HepG2 (cell line): ENCODE measurements at regions not wholly inside any gene's neighbourhood (a gene's known extent, or its start where the extent isn't known, plus 50 kb on each side); places are given as distances from the start of the nearest gene placed in this dataset.

Experiments used
- ATAC-seq: fragments of 200-7000 bp; cut with Tn5 transposase; 3 replicates; pipeline ENCODE4 v1.9.1; 2020; ENCODE audit warnings: mild to moderate bottlenecking, moderate library complexity
- BruUV-seq: library from RNA; stranded (reverse); fragments of 400-500 nt; replicated peaks from 2 replicates; lab custom pipeline; 2021; lab: Mats Ljungman, UMichigan
- CTCF ChIA-PET: fragments of 300-600 bp; formaldehyde crosslinking; extraction: SDS; loops from one replicate; lab custom pipeline; 2021; ENCODE audit warnings: low total read pairs, inconsistent platforms, low intra/inter-chr PET ratio; lab: Yijun Ruan, JAX
- POLR2A ChIA-PET: fragments of 350-600 bp; sonication (Branson Sonifier 250); formaldehyde crosslinking; loops from one replicate; lab custom pipeline; 2020; ENCODE audit warnings: antibody characterized with exemption, inconsistent platforms; lab: Yijun Ruan, JAX
- DNase-seq: peaks from one replicate; pipeline ENCODE4 v3.0.0-alpha.2; 2015; ENCODE audit warnings: low spot score
- FAIRE-seq: peaks from 3 replicates; lab custom pipeline; 2011; peaks lifted over from hg19 to GRCh38; lab: Jason Lieb, UNC
- H2AFZ ChIP-seq: one replicate; pipeline ENCODE4 v1.6.1; 2011; ENCODE audit warnings: low read length, inconsistent platforms
- H3K27ac ChIP-seq: fragments of 300-600 bp; 3 replicates; pipeline ENCODE4 v1.8.0; 2011; ENCODE audit warnings: mixed run types, mild to moderate bottlenecking, mixed read lengths, low read length, inconsistent platforms; ENCODE audit not compliant: insufficient read depth; ENCODE audit errors: extremely low read length
- H3K27me3 ChIP-seq, 2 experiments: fragments of 200-600 bp in 1 of 2; 2 replicates in 1 of 2; 3 replicates in 1 of 2; pipeline versions ENCODE4 v1.6.0 to v1.8.0; 2011; ENCODE audit warnings: low read length in 2 of 2, mild to moderate bottlenecking in 2 of 2, moderate library complexity in 2 of 2, inconsistent platforms in 1 of 2; ENCODE audit not compliant: insufficient read depth in 2 of 2, control insufficient read depth in 1 of 2
- H3K36me3 ChIP-seq, 2 experiments: fragments of 200-600 bp in 1 of 2; replicated peaks in 1 of 2; 2 replicates in 1 of 2; 3 replicates in 1 of 2; pipeline versions ENCODE4 v1.5.1 to v1.8.0; 2011; ENCODE audit warnings: low read length in 2 of 2, inconsistent platforms in 1 of 2; ENCODE audit not compliant: insufficient read depth in 2 of 2, control insufficient read depth in 1 of 2
- H3K4me1 ChIP-seq: 2 replicates; pipeline ENCODE4 v1.5.1; 2012; ENCODE audit warnings: low read length, inconsistent platforms; ENCODE audit not compliant: insufficient read depth
- H3K4me2 ChIP-seq: 2 replicates; pipeline ENCODE4 v1.6.0; 2011; ENCODE audit warnings: low read depth, low read length, inconsistent platforms
- H3K4me3 ChIP-seq, 3 experiments: fragments of 200-600 bp in 1 of 3; sonication (generic), shearing (Covaris generic) in 1 of 3; replicated peaks in 1 of 3; 2 replicates each; pipeline ENCODE4 v1.5.1; 2011 to 2016; ENCODE audit warnings: low read length in 3 of 3, inconsistent platforms in 2 of 3, low read depth in 2 of 3, mild to moderate bottlenecking in 2 of 3, control low read depth in 1 of 3, mixed read lengths in 1 of 3; ENCODE audit not compliant: insufficient read depth in 1 of 3
- H3K79me2 ChIP-seq: one replicate; pipeline ENCODE4 v1.6.1; 2011; ENCODE audit warnings: low read length, inconsistent platforms; ENCODE audit not compliant: insufficient read depth
- H3K9ac ChIP-seq: 2 replicates; pipeline ENCODE4 v1.6.0; 2011; ENCODE audit warnings: mild to moderate bottlenecking, low read depth, low read length, inconsistent platforms; ENCODE audit not compliant: insufficient read depth
- H3K9me3 ChIP-seq: 2 replicates; pipeline ENCODE4 v1.5.1; 2012; ENCODE audit warnings: mild to moderate bottlenecking, low read length
- H4K20me1 ChIP-seq: 2 replicates; pipeline ENCODE4 v1.6.0; 2011; ENCODE audit warnings: inconsistent platforms, mild to moderate bottlenecking, low read length, moderate library complexity; ENCODE audit not compliant: insufficient read depth
- CTCF ChIP-seq: sonication (generic); formaldehyde crosslinking; IDR thresholded peaks from 2 replicates; pipeline ENCODE4 v1.5.0; 2020; ENCODE audit warnings: mild to moderate bottlenecking, missing genetic modification reagents, moderate library complexity
- KDM4B ChIP-seq: sonication (generic); formaldehyde crosslinking; IDR thresholded peaks from 2 replicates; pipeline ENCODE4 v1.4.0; 2020; ENCODE audit warnings: missing genetic modification reagents
- NR2C2 ChIP-seq: sonication (generic); formaldehyde crosslinking; IDR thresholded peaks from 2 replicates; pipeline ENCODE4 v1.4.0; 2020; ENCODE audit warnings: missing genetic modification reagents, mild to moderate bottlenecking, moderate library complexity, borderline replicate concordance
- PAF1 ChIP-seq: IDR thresholded peaks from 2 replicates; pipeline ENCODE4 v1.6.1; 2016; ENCODE audit warnings: missing genetic modification reagents, missing compliant biosample characterization
- SMC3 ChIP-seq: IDR thresholded peaks from 2 replicates; pipeline ENCODE4 v1.6.1; 2011; ENCODE audit warnings: low read length, improper control_type of control experiment
- SOX5 ChIP-seq: IDR thresholded peaks from 2 replicates; pipeline ENCODE4 v1.6.1; 2016; ENCODE audit warnings: borderline replicate concordance
- SOX6 ChIP-seq, 2 experiments: fragments of 450-650 bp in 1 of 2; sonication (generic) in 1 of 2; formaldehyde crosslinking in 1 of 2; IDR thresholded peaks; 2 replicates each; pipeline versions ENCODE4 v1.4.0 to v1.6.1; 2017 to 2020; ENCODE audit warnings: antibody characterized with exemption in 1 of 2, mild to moderate bottlenecking in 1 of 2, missing genetic modification reagents in 1 of 2
- STAG1 ChIP-seq: sonication (generic); formaldehyde crosslinking; IDR thresholded peaks from 2 replicates; pipeline ENCODE4 v1.4.0; 2020; ENCODE audit warnings: missing genetic modification reagents
- ZNF275 ChIP-seq: sonication (generic); formaldehyde crosslinking; IDR thresholded peaks from 2 replicates; pipeline ENCODE4 v1.8.0; 2022; ENCODE audit warnings: missing genetic modification reagents, mild to moderate bottlenecking, inconsistent platforms, borderline replicate concordance
- WGBS: methylation state at CpG from one replicate; pipeline ENCODE4 v1.1.6; 2017; ENCODE audit warnings: low lambda C conversion rate; 5-methylcytosine and 5-hydroxymethylcytosine counted together
- in situ Hi-C: cut with HindIII; loops from 2 replicates; pipeline ENCODE4 v1.10.0; 2017; ENCODE audit warnings: low pct_unique_long_range_greater_than_20kb; ENCODE audit not compliant: extremely low pct_ligation_motif_present
- intact Hi-C: fragments of 100-400 bp; cut with micrococcal nuclease; formaldehyde crosslinking; loops from one replicate; pipeline ENCODE4 v1.10.0; 2022; ENCODE audit not compliant: unreplicated experiment

- DNase-seq, result peak; percentile 7
- BruUV-seq, result no TSS peak
- in situ Hi-C loops, result no loop called here
Observed at GRCh38 chr9:71223953-71224538, 102.6 kb upstream of the TRPM3 start.

DNA sequence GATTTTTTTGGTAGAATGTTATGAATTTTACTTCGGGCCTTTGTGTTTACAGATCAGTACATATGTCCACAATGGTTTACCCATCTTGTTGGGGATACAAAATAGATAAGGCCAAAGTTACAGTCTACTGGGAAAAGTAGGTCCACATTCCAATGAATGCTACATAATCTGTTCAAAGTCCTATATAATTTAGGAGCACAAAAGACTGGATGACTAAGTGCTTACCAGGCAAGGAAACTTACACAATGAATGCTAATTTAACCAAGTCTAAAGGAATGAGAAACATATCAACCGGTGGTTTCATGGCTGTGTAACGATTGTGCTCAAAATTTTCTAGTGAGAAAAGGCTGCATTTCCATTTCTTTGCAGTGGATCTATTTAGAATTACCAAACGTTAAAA lies 97.4 kb upstream of the TRPM3 start:
- ChIA-PET POLR2A (no interaction called here), CTCF (no interaction called here)
- intact Hi-C loops, result no loop called here
- H3K9me3 ChIP-seq, result peaks cover 10% of the 10 kb centered on the region
- 2% methylated on average over 4 of the region's 4 CpGs for WGBS
- in situ Hi-C loops, result no loop called here
- H3K4me1 ChIP-seq, result peaks cover 11% of the 10 kb centered on the region
- ATAC-seq (peak; percentile 73), DNase-seq (peak; percentile 42), FAIRE-seq (no peak)
- no peak overlapping the region for H3K9ac ChIP-seq
- no peaks in the 10 kb centered on the region for H3K36me3 ChIP-seq
- H3K27ac ChIP-seq, result no peak overlapping the region
- no peak overlapping the region for H3K4me3 ChIP-seq
- no peaks in the 10 kb centered on the region for H3K79me2 ChIP-seq
- BruUV-seq, result no TSS peak
- no peaks in the 10 kb centered on the region for H3K27me3 ChIP-seq
- H4K20me1 ChIP-seq, result no peaks in the 10 kb centered on the region
- H3K4me2 ChIP-seq, result no peak overlapping the region
- no peak overlapping the region for H2AFZ ChIP-seq
- peak; percentile 17; the same call in 1 of the 2 replicates for TF ChIP-seq SOX5 (CRISPR knock-in tag)
- TF ChIP-seq SOX6 (IDR thresholded peaks at IDR 0.05), result no peak
- TF ChIP-seq SOX6 (CRISPR knock-in tag; IDR thresholded peaks at IDR 0.05), result peak; percentile 31; the same call in 1 of the 2 replicates
- no peak for TF ChIP-seq PAF1
- TF ChIP-seq ZNF275 (CRISPR knock-in tag), result no peak
- TF ChIP-seq KDM4B (CRISPR knock-in tag), result no peak

More at GRCh38 chr9:71223953-71224538, 102.6 kb upstream of the TRPM3 start:
- no peak overlapping the region for H3K4me3 ChIP-seq
- H4K20me1 ChIP-seq, result no peaks in the 10 kb centered on the region
- intact Hi-C loops, result loop anchor here (1.0 kb wide), 2 partner anchors 299 to 583 kb away; no protein-coding TSS in a partner anchor
- peaks cover 4% of the 10 kb centered on the region for H3K4me1 ChIP-seq
- ChIA-PET CTCF (interaction anchor here (0.7 kb wide), 2 partner anchors 299 to 584 kb away, joined by 4 read pairs; no protein-coding TSS in a partner anchor), POLR2A (no interaction called here)
- H3K36me3 ChIP-seq, result no peaks in the 10 kb centered on the region
- no peak overlapping the region for H3K9ac ChIP-seq
- WGBS, result 0% methylated on average over 1 of the region's 1 CpG
- H3K4me2 ChIP-seq, result no peak overlapping the region
- FAIRE-seq (no peak), ATAC-seq (peak; percentile 53; the same call in 2 of the 3 replicates)
- H3K27me3 ChIP-seq, result no peaks in the 10 kb centered on the region
- no peaks in the 10 kb centered on the region for H3K79me2 ChIP-seq
- H3K27ac ChIP-seq, result no peak overlapping the region
- TF ChIP-seq STAG1 (CRISPR knock-in tag) (peak; percentile 69), SMC3 (peak; percentile 29; the same call in 1 of the 2 replicates), NR2C2 (no peak), CTCF (CRISPR knock-in tag) (peak; percentile 58)
- H3K9me3 ChIP-seq, result no peaks in the 10 kb centered on the region
- no peak overlapping the region for H2AFZ ChIP-seq
